Uterus (tissue), 3 donors: ENCODE measurements at regions not wholly inside any gene's neighbourhood (a gene's known extent, or its start where the extent isn't known, plus 50 kb on each side); places are given as distances from the start of the nearest gene placed in this dataset.
"Not testable (repeated sequence)": the region's sequence is repeated elsewhere in the genome, so short reads cannot be mapped to it uniquely, and the experiment has no call there.

Experiments
- DNase-seq, 2 donors: peaks; one replicate each; pipeline ENCODE4 v3.0.0-alpha.2; 2019 to 2020
- H3K27ac ChIP-seq, 2 donors: fragments of 200-600 bp; sonication (generic); 1 replicate in 1 of 2; 2 replicates in 1 of 2; pipeline ENCODE4 v1.5.1; 2016 to 2018
- H3K27me3 ChIP-seq, 2 donors: fragments of 200-600 bp; sonication (generic); one replicate each; pipeline ENCODE4 v1.5.1; 2018 to 2019; ENCODE audit warnings: control low read depth in 1 of 2
- H3K36me3 ChIP-seq, 2 donors: fragments of 200-600 bp; sonication (generic); one replicate each; pipeline ENCODE4 v1.5.1; 2019; ENCODE audit warnings: control low read depth in 1 of 2
- H3K4me1 ChIP-seq, 2 donors: fragments of 200-600 bp; sonication (generic); one replicate each; pipeline ENCODE4 v1.5.1; 2018 to 2019; ENCODE audit warnings: control low read depth in 1 of 2
- H3K4me3 ChIP-seq, 2 donors: fragments of 200-600 bp; sonication (generic); 1 replicate in 1 of 2; 2 replicates in 1 of 2; pipeline ENCODE4 v1.5.1; 2018 to 2019; ENCODE audit warnings: mild to moderate bottlenecking in 1 of 2
- H3K9me3 ChIP-seq, 2 donors: fragments of 200-600 bp; sonication (generic); one replicate each; pipeline ENCODE4 v1.5.1; 2019; ENCODE audit warnings: control low read depth in 1 of 2
- POLR2A ChIP-seq, 2 donors: fragments of 450-650 bp; IDR thresholded peaks; one replicate each; pipeline ENCODE4 v1.6.1; 2016; ENCODE audit warnings: antibody characterized with exemption in 2 of 2, mild to moderate bottlenecking in 1 of 2, moderate library complexity in 1 of 2
- intact Hi-C: fragments of 100-400 bp; cut with DNase I; formaldehyde crosslinking; loops from one replicate; pipeline ENCODE4 v1.15.1; 2023; ENCODE audit warnings: low total_unique reads
- TF ChIP-seq, protein P1 (sequence below), 4 experiments: fragments of 200-600 bp in 2 of 4; fragments of 450-650 bp in 2 of 4; sonication (generic) in 2 of 4; IDR thresholded peaks; one replicate each; pipeline ENCODE4 v1.5.1; 2016 to 2019; ENCODE audit warnings: antibody characterized with exemption in 4 of 4, mild to moderate bottlenecking in 2 of 4, moderate library complexity in 1 of 4
- donor health status: DM: yes; HTN: yes; CAD: no.

DNA sequence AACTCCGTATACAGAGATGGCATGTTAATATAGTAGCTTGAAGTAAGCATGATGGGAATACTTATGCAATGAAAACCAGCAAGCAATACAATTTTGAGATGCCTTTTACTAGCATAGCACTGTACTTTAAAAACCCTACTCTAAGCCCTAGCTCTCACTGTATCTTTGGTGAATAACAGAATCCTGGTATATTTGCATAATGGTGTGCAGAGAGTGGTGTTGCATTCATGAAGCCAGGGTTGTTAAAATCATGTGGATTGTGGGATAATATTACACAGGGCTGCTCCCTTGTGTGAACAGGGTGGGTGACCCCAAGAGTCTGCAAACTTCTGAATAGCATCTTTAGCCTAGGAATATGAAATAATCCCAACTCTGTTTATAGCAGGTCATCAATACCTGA lies 105.2 kb upstream of the BMP2 start:
- Histone ChIP-seq H3K27me3 (no peaks in the 10 kb centered on the region), H3K36me3 (no peaks in the 10 kb centered on the region), H3K4me3 (no peak overlapping the region), H3K4me1 (no peaks in the 10 kb centered on the region), H3K9me3 (no peaks in the 10 kb centered on the region), H3K27ac (no peak overlapping the region)
- intact Hi-C loops = no loop called here
- TF ChIP-seq POLR2A (IDR thresholded peaks at IDR 0.05) = no peak
- TF ChIP-seq, protein P1, sequence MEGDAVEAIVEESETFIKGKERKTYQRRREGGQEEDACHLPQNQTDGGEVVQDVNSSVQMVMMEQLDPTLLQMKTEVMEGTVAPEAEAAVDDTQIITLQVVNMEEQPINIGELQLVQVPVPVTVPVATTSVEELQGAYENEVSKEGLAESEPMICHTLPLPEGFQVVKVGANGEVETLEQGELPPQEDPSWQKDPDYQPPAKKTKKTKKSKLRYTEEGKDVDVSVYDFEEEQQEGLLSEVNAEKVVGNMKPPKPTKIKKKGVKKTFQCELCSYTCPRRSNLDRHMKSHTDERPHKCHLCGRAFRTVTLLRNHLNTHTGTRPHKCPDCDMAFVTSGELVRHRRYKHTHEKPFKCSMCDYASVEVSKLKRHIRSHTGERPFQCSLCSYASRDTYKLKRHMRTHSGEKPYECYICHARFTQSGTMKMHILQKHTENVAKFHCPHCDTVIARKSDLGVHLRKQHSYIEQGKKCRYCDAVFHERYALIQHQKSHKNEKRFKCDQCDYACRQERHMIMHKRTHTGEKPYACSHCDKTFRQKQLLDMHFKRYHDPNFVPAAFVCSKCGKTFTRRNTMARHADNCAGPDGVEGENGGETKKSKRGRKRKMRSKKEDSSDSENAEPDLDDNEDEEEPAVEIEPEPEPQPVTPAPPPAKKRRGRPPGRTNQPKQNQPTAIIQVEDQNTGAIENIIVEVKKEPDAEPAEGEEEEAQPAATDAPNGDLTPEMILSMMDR (IDR thresholded peaks at IDR 0.05) = no peak
- DNase-seq = no peak

DNA sequence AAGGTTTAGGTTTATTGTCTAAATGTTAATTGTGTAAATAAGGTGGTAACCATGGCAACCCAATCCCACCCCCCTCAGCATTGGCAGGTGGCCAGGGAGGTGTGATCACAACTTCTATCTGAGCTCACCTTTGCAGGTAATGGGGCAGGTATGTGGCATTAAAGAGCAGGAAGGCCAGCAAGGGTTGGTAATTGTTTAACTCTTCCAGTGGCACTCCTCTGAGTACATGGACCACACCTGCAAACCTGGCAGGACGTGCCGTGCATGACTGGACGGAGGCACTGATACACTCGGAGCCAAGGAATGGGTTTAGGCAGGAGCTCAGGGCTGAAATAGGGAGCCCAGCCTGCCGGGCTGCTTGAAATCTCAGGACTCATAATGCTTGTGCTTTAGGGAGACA lies 107.0 kb upstream of the BMP2 start:
- H3K36me3 ChIP-seq = no peaks in the 10 kb centered on the region
- TF ChIP-seq, protein P1 (IDR thresholded peaks at IDR 0.05) = no peak
- TF ChIP-seq POLR2A (IDR thresholded peaks at IDR 0.05) = no peak
- no peak overlapping the region for H3K4me3 ChIP-seq
- intact Hi-C loops = no loop called here
- H3K4me1 ChIP-seq = no peaks in the 10 kb centered on the region
- H3K27me3 ChIP-seq = no peaks in the 10 kb centered on the region
- no peak overlapping the region for H3K27ac ChIP-seq
- H3K9me3 ChIP-seq = no peaks in the 10 kb centered on the region
- no peak for DNase-seq

DNA sequence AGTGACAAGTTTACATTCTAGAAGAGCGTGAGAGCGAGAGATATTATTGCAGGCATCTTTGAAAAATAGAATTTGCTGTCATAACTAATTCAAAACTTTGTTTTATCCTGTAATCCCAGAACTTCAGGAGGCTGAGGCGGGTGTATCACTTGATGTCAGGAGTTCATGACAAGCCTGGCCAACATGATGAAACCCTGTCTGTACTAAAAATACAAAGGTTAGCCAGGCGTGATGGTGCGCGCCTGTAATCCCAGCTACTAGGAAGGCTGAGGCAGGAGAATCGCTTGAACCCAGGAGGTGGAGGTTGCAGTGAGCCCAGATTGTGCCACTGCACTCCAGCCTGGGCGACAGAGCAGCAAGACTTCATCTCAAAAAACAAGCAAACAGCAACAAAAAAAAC lies 108.6 kb upstream of the BMP2 start:
- H3K9me3 ChIP-seq, H3K4me1 ChIP-seq, H3K27me3 ChIP-seq, H3K4me3 ChIP-seq, H3K36me3 ChIP-seq, H3K27ac ChIP-seq, intact Hi-C loops, DNase-seq: not testable (repeated sequence)

DNA sequence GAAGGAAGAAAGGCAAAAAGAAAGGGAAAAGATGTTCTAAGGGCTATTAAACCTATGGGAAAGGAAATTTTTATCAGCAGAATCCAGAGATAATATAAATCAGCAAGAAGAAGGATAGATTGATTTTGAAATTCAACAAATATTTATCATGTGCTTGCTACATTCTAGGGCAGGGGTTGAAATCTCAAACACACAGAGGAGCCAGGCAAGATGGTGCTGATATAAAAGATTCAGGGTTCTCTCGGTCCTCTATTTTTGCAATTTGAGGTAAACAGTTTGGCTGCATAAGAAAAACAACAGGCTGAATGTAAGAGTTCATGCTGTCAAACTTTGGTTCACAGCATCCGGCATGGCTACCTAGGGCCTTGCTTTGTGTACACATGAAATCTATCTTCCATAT lies 109.6 kb upstream of the BMP2 start:
- Histone ChIP-seq H3K4me3 (no peak overlapping the region), H3K4me1 (no peaks in the 10 kb centered on the region), H3K27me3 (no peaks in the 10 kb centered on the region), H3K27ac (no peak overlapping the region), H3K36me3 (no peaks in the 10 kb centered on the region), H3K9me3 (no peaks in the 10 kb centered on the region)
- intact Hi-C loops = no loop called here
- no peak for DNase-seq
- no peak for TF ChIP-seq POLR2A (IDR thresholded peaks at IDR 0.05)
- TF ChIP-seq, protein P1 (IDR thresholded peaks at IDR 0.05) = no peak

DNA sequence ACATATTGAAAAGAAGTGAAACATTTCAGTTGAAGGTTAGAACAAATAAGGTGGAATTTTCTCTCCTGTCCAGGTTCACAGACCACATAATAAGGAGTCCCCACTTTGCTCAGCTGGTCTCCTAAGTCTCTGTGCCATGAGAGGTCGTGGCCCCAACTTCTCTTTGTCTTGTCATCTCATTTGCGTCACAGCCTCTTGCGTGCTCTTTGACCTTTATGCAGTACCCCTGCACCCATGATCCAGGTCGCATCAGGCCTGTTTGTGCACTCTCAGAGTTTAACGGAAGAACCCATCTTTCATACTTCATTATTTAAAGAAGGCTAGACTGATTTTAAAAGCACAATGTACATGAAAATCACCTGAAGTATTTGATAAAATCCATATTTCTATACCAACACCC lies 110.4 kb upstream of the BMP2 start:
- no peaks in the 10 kb centered on the region for H3K9me3 ChIP-seq
- no peak overlapping the region for H3K27ac ChIP-seq
- no peak for TF ChIP-seq POLR2A (IDR thresholded peaks at IDR 0.05)
- TF ChIP-seq, protein P1 (IDR thresholded peaks at IDR 0.05) = no peak
- intact Hi-C loops = no loop called here
- H3K4me3 ChIP-seq = no peak overlapping the region
- H3K36me3 ChIP-seq = no peaks in the 10 kb centered on the region
- no peak for DNase-seq
- no peaks in the 10 kb centered on the region for H3K4me1 ChIP-seq
- no peaks in the 10 kb centered on the region for H3K27me3 ChIP-seq

DNA sequence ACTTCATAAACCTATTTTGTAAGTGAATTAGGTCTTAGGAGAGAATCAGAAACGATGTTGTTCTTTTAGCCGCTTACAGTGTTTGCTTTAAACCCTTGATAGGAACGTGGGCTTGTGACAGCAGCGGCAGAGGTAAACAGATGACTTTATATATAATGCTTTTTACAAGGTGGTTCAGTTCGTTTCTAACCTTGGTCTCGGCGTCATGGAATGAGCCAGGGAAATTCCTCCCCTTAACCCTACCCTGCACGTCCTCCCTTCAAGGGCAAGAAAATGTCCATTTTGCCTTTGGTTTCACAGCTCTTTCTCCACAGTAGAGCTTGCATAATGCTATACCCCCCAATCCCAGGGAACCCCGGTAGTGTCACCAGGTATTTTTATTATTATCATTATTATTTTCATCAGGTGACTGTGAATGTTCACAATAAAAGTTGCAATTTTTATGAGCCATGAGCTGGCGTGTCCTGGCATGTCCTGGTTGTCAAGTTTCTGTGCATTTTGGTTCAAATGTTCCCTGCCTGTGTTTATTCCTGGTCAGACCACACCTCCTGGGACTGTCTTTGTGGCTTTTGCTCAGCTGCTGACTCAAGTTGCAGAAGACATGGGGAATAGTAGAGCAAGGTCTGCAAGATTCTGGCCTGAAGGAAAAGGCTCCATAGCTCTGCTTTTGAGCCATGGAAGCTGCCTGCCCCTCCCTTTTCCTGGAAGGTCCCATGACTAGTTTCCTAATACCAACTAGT lies 112.8 kb upstream of the BMP2 start:
- H3K4me3 ChIP-seq = no peak overlapping the region
- no peak for TF ChIP-seq POLR2A (IDR thresholded peaks at IDR 0.05)
- TF ChIP-seq, protein P1 (IDR thresholded peaks at IDR 0.05) = no peak
- no peak overlapping the region for H3K27ac ChIP-seq
- intact Hi-C loops = no loop called here
- H3K27me3 ChIP-seq = no peaks in the 10 kb centered on the region
- DNase-seq = no peak
- H3K9me3 ChIP-seq = no peaks in the 10 kb centered on the region
- H3K36me3 ChIP-seq = no peaks in the 10 kb centered on the region
- H3K4me1 ChIP-seq = no peaks in the 10 kb centered on the region
